Hematopoietic multipotent progenitor cell treated with erythropoietin and hydrocortisone succinate and interleukin-3 and kit ligand, for 17 days (in vitro differentiated cells): ENCODE measurements at regions not wholly inside any gene's neighbourhood (a gene's known extent, or its start where the extent isn't known, plus 50 kb on each side); places are given as distances from the start of the nearest gene placed in this dataset.

Experiments used
- DNase-seq: peaks from one replicate; pipeline ENCODE4 v3.0.0-alpha.2; 2015; ENCODE audit warnings: low spot score

- no peak for DNase-seq
Observed at GRCh38 chr7:136251826-136252225, 274.7 kb upstream of the MTPN start.

- DNase-seq: no peak
Observed at GRCh38 chr7:136247211-136247610, 270.1 kb upstream of the MTPN start.

GRCh38 chr7:136245327-136246004 lies 268.3 kb upstream of the MTPN start:
- DNase-seq: no peak

GRCh38 chr7:136234040-136234439 lies 256.9 kb upstream of the MTPN start:
- no peak for DNase-seq

- no peak for DNase-seq
Observed at GRCh38 chr7:136230210-136230609, 253.1 kb upstream of the MTPN start.

- DNase-seq: no peak
Observed at GRCh38 chr7:136229790-136230189, 252.6 kb upstream of the MTPN start.

- DNase-seq: no peak
Observed at GRCh38 chr7:136228171-136228570, 251.0 kb upstream of the MTPN start.

GRCh38 chr7:136214356-136214755 lies 237.2 kb upstream of the MTPN start:
- DNase-seq: no peak

- DNase-seq: no peak
Observed at GRCh38 chr7:136213012-136213411, 235.9 kb upstream of the MTPN start.

- DNase-seq: no peak
Observed at GRCh38 chr7:136210664-136211063, 233.5 kb upstream of the MTPN start.

GRCh38 chr7:136210079-136210478 lies 232.9 kb upstream of the MTPN start:
- DNase-seq: no peak

- DNase-seq: no peak
Observed at GRCh38 chr7:136205956-136206355, 228.8 kb upstream of the MTPN start.

GRCh38 chr7:136198168-136198567 lies 221.0 kb upstream of the MTPN start:
- no peak for DNase-seq

- DNase-seq: no peak
Observed at GRCh38 chr7:136194878-136195277, 217.7 kb upstream of the MTPN start.

GRCh38 chr7:136193940-136194339 lies 216.8 kb upstream of the MTPN start:
- DNase-seq: no peak

- DNase-seq: no peak
Observed at GRCh38 chr7:136189506-136189998, 212.4 kb upstream of the MTPN start.

GRCh38 chr7:136186281-136186680 lies 209.1 kb upstream of the MTPN start:
- DNase-seq: no peak

GRCh38 chr7:136184719-136185118 lies 207.6 kb upstream of the MTPN start:
- DNase-seq: no peak

GRCh38 chr7:136183981-136184380 lies 206.8 kb upstream of the MTPN start:
- no peak for DNase-seq

GRCh38 chr7:136180984-136181383 lies 203.8 kb upstream of the MTPN start:
- DNase-seq: no peak

GRCh38 chr7:136179851-136180721 lies 202.9 kb upstream of the MTPN start:
- DNase-seq: no peak

- DNase-seq: no peak
Observed at GRCh38 chr7:136179154-136179553, 202.0 kb upstream of the MTPN start.

GRCh38 chr7:136174477-136175125 lies 197.4 kb upstream of the MTPN start:
- DNase-seq: no peak
